Spleen (tissue), 7 donors: ENCODE measurements at regions not wholly inside any gene's neighbourhood (a gene's known extent, or its start where the extent isn't known, plus 50 kb on each side); places are given as distances from the start of the nearest gene placed in this dataset.

Experiments used
- CTCF ChIP-seq, 11 experiments: fragments of 200-600 bp in 7 of 11; fragments of 450-650 bp in 4 of 11; sonication (generic) in 4 of 11; IDR thresholded peaks in 8 of 11; conservative IDR thresholded peaks in 3 of 11; 1 replicate in 7 of 11; 2 replicates in 4 of 11; pipeline versions ENCODE4 v1.4.0 to v1.8.0; 2016 to 2021; ENCODE audit warnings: antibody characterized with exemption in 11 of 11, inconsistent platforms in 4 of 11, mild to moderate bottlenecking in 1 of 11
- POLR2A ChIP-seq, 3 donors: fragments of 450-650 bp; IDR thresholded peaks; one replicate each; pipeline ENCODE4 v1.5.1; 2017; ENCODE audit warnings: antibody characterized with exemption in 3 of 3, mild to moderate bottlenecking in 1 of 3
- POLR2AphosphoS5 ChIP-seq, 3 donors: sonication (generic); formaldehyde crosslinking; IDR thresholded peaks; one replicate each; pipeline ENCODE4 v1.5.1; 2017; ENCODE audit warnings: antibody characterized with exemption in 3 of 3
- donor health status: DM: no; HTN: no; CAD: no; lungs with moderate emphysema.
- donor health status: DM: no; HTN: no; CAD: no.
- donor health status: DM: no; HTN: no; CAD: no.

GRCh38 chr3:75220932-75221331 is 443.2 kb upstream of the FRG2C start:
- no peak for TF ChIP-seq CTCF (IDR thresholded peaks at IDR 0.05 in 8 of 11, conservative IDR thresholded peaks at IDR 0.05 in 3 of 11)
- no peak for TF ChIP-seq POLR2A (IDR thresholded peaks at IDR 0.05)
- TF ChIP-seq POLR2AphosphoS5 (IDR thresholded peaks at IDR 0.05) = no peak
